ENCODE measurements at regions not wholly inside any gene's neighbourhood (a gene's known extent, or its start where the extent isn't known, plus 50 kb on each side); places are given as distances from the start of the nearest gene placed in this dataset.

- H3K4me3 ChIP-seq (ENCODE audit: low read depth, low read length) = no peak overlapping the region
Measured at GRCh38 chr15:62845241-62846126, 197.1 kb upstream of the TPM1 start.

- H3K4me3 ChIP-seq (ENCODE audit: low read depth, low read length) = no peak overlapping the region
Measured at GRCh38 chr15:62846131-62846804, 196.3 kb upstream of the TPM1 start.

GRCh38 chr15:62846805-62847495, 195.6 kb upstream of the TPM1 start:
- no peak overlapping the region for H3K4me3 ChIP-seq (ENCODE audit: low read depth, low read length)

- no peak overlapping the region for H3K4me3 ChIP-seq (ENCODE audit: low read depth, low read length)
Measured at GRCh38 chr15:62847900-62848489, 194.6 kb upstream of the TPM1 start.

- no peak overlapping the region for H3K4me3 ChIP-seq (ENCODE audit: low read depth, low read length)
Measured at GRCh38 chr15:62848632-62849050, 193.9 kb upstream of the TPM1 start.

- H3K4me3 ChIP-seq (ENCODE audit: low read depth, low read length) = no peak overlapping the region
Measured at GRCh38 chr15:62849316-62850106, 193.0 kb upstream of the TPM1 start.

- H3K4me3 ChIP-seq (ENCODE audit: low read depth, low read length) = no peak overlapping the region
Measured at GRCh38 chr15:62850318-62850717, 192.2 kb upstream of the TPM1 start.

GRCh38 chr15:62850791-62851291, 191.7 kb upstream of the TPM1 start:
- H3K4me3 ChIP-seq (ENCODE audit: low read depth, low read length) = no peak overlapping the region

GRCh38 chr15:62853114-62853840, 189.3 kb upstream of the TPM1 start:
- no peak overlapping the region for H3K4me3 ChIP-seq (ENCODE audit: low read depth, low read length)

GRCh38 chr15:62853841-62854225, 188.7 kb upstream of the TPM1 start:
- H3K4me3 ChIP-seq (ENCODE audit: low read depth, low read length) = no peak overlapping the region

GRCh38 chr15:62854420-62855084, 188.0 kb upstream of the TPM1 start:
- H3K4me3 ChIP-seq (ENCODE audit: low read depth, low read length) = no peak overlapping the region

GRCh38 chr15:62855085-62855476, 187.5 kb upstream of the TPM1 start:
- H3K4me3 ChIP-seq (ENCODE audit: low read depth, low read length) = no peak overlapping the region

- H3K4me3 ChIP-seq (ENCODE audit: low read depth, low read length) = no peak overlapping the region
Measured at GRCh38 chr15:62856466-62857246, 185.9 kb upstream of the TPM1 start.

- no peak overlapping the region for H3K4me3 ChIP-seq (ENCODE audit: low read depth, low read length)
Measured at GRCh38 chr15:62857411-62857853, 185.1 kb upstream of the TPM1 start.

- no peak overlapping the region for H3K4me3 ChIP-seq (ENCODE audit: low read depth, low read length)
Measured at GRCh38 chr15:62858343-62858742, 184.2 kb upstream of the TPM1 start.

- no peak overlapping the region for H3K4me3 ChIP-seq (ENCODE audit: low read depth, low read length)
Measured at GRCh38 chr15:62862717-62863116, 179.8 kb upstream of the TPM1 start.

- H3K4me3 ChIP-seq (ENCODE audit: low read depth, low read length) = no peak overlapping the region
Measured at GRCh38 chr15:62866366-62866765, 176.2 kb upstream of the TPM1 start.

GRCh38 chr15:62867844-62868243, 174.7 kb upstream of the TPM1 start:
- H3K4me3 ChIP-seq (ENCODE audit: low read depth, low read length) = no peak overlapping the region
